WTC11 (cell line): ENCODE measurements at regions not wholly inside any gene's neighbourhood (a gene's known extent, or its start where the extent isn't known, plus 50 kb on each side); places are given as distances from the start of the nearest gene placed in this dataset.

Source experiments
- JUN ChIP-seq: sonication (generic); formaldehyde crosslinking; IDR thresholded peaks from 2 replicates; pipeline ENCODE4 v1.8.0; 2023; ENCODE audit warnings: mild to moderate bottlenecking, missing genetic modification reagents
- NR2C2 ChIP-seq: sonication (generic); formaldehyde crosslinking; IDR thresholded peaks from 2 replicates; pipeline ENCODE4 v1.8.0; 2022; ENCODE audit warnings: mild to moderate bottlenecking, missing genetic modification reagents
- TF ChIP-seq, protein P1 (sequence below): fragments of 200-600 bp; IDR thresholded peaks from 2 replicates; pipeline ENCODE4 v1.8.0; 2022; ENCODE audit warnings: antibody characterized with exemption

DNA sequence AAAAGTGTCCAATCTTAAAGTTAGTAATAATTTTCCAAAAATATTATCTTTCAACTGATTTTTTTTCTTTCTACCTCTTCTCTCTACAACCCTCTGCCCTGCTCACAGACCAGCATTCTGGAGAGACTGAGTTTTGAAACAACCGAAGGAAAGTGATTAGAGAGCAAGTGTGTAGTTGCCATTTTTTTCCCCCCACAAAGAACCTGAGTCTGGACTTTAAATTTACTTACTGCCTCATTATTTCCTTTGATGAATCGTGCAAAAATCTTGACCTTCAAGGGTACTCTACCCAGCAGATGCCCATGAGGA, 63.4 kb upstream of the NEUROD1 start:
- TF ChIP-seq, protein P1, sequence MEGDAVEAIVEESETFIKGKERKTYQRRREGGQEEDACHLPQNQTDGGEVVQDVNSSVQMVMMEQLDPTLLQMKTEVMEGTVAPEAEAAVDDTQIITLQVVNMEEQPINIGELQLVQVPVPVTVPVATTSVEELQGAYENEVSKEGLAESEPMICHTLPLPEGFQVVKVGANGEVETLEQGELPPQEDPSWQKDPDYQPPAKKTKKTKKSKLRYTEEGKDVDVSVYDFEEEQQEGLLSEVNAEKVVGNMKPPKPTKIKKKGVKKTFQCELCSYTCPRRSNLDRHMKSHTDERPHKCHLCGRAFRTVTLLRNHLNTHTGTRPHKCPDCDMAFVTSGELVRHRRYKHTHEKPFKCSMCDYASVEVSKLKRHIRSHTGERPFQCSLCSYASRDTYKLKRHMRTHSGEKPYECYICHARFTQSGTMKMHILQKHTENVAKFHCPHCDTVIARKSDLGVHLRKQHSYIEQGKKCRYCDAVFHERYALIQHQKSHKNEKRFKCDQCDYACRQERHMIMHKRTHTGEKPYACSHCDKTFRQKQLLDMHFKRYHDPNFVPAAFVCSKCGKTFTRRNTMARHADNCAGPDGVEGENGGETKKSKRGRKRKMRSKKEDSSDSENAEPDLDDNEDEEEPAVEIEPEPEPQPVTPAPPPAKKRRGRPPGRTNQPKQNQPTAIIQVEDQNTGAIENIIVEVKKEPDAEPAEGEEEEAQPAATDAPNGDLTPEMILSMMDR = no peak
- TF ChIP-seq NR2C2 (CRISPR knock-in tag) = no peak
- TF ChIP-seq JUN (CRISPR knock-in tag) = no peak
